Mucosa of gallbladder (tissue), 1 donor: ENCODE measurements at regions not wholly inside any gene's neighbourhood (a gene's known extent, or its start where the extent isn't known, plus 50 kb on each side); places are given as distances from the start of the nearest gene placed in this dataset.
A peak's percentile ranks its signal among the peaks of the same experiment; 100 is the strongest.

Experiments used
- DNase-seq: peaks from one replicate; pipeline ENCODE4 v3.0.0-alpha.2; 2020; ENCODE audit warnings: low spot score
- donor health status: DM: no; HTN: no; CAD: no.

DNA sequence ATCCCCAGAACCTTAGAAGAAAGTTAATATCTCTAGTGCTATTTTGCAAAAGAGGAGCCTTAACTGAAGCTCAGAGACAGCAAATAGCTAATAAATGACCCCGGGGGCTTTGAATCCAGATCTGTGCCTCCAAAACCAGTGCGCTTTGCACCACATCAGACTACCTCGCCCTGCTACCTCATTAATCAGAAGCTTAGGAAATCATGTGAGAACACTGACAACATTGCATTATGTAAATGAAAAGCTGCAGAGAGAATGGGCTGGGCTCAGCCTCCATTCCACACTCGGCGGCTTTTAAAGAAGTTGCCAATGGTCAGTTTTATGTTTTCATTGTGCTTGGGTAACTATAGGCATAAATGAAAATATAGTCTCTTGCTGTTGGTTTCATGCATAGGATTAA is 54.0 kb upstream of the STMND1 start:
- no peak for DNase-seq

DNA sequence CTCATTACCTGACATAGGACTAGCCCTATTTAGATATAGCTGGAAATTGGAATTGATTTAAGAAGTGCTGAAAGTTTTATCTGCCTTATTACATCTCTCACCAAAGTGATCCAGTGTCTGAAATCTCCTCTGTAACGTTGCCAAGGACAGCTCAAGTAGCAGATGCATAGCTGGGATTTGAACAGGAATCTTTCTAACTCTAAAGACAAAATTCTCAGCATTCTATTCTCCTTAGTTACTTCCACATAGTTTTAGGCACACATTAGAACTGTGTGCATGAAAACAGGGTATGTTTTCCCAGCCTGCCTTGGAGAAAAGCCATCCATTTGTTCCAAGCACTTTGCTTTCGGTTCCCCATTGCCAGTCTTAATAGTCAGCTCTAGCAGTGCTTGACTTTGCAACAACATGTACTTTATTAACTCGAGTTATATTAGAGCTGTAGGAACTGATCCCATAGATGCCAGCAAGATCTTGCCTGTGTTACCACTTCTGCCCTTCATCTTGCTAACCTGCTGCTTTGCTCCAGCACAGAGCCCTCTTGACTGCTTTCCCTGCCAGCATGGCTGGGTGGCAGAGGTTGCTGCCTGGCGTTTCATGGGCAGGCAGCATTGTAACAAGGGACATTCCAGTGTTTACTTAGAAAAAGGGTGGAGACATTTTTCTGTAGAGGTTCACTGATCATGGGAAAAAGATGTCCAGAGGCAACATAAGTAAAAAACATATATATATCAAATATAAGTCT is 56.1 kb upstream of the STMND1 start:
- no peak for DNase-seq

DNA sequence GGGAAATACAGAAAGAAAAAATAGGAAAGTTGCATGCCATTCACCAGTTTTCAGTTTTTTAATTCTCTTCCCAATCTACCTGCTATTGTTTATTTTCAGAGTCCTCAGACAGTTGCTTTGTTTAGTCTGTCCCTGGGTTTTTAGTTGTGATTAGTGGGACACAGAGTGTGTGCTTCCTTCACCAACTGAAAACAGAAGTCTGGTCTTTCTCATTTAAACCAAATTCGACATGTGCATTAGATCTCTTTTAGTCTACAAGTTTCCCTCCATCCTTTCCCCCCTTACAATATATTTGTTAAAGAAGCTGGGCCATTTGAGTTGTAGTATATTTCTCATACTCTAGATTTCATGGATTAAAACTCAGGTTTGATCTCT is 58.7 kb upstream of the STMND1 start:
- DNase-seq, result no peak

DNA sequence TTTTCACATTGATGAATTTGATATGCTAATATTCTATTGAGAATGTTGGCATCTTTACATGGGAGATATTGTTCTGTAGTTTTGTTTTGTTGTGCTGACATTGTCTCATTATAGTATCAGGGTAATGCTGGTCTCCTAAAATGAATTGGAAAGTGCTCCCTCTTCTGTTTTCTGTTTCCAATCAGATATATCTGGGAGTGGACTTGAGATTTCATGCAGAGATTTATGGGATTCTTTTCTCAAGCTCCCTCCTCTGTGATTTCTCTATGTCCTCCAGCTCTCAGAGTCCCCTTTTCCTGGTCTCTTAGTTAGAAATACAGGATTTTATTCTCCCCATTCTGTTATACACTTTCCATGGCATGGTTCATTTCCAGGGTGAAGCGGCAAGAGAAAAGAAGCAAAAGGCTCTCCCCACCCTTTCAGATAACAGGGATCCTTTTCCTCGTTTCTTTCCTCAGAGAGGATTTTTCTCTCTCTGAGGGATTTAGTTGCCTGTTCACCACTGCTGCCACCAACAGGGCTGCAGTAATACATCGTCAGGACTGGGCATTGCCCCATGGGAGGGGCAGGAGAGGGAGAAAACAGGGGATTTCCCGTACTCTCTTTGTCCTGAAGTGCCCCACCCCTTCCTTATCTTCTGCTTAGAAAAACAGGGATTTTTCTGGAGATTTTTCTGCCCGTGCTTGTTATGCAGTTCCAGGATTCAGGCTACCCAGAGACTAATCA is 59.3 kb upstream of the STMND1 start:
- DNase-seq, result peak; percentile 33

- DNase-seq, result no peak
These were observed 62.6 kb upstream of the STMND1 start for GRCh38 chr6:17039266-17039665.

- DNase-seq, result no peak
These were observed 63.5 kb upstream of the STMND1 start for GRCh38 chr6:17038316-17038715.

DNA sequence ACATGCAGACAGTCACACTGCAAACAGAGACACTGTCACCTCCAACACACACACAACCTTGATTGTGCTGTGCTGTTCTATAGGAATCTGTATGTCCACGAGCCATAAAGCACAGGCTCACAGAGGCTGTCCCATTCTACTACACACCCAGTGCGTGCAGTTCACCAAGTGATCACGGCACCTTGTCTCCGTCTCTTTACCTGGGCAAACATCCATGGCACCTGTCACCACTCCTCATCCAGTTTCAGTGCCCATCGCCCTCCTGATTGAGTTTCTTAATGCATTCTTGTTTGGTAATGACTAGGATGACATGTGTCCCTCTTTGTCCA is 65.8 kb upstream of the STMND1 start:
- no peak for DNase-seq

DNA sequence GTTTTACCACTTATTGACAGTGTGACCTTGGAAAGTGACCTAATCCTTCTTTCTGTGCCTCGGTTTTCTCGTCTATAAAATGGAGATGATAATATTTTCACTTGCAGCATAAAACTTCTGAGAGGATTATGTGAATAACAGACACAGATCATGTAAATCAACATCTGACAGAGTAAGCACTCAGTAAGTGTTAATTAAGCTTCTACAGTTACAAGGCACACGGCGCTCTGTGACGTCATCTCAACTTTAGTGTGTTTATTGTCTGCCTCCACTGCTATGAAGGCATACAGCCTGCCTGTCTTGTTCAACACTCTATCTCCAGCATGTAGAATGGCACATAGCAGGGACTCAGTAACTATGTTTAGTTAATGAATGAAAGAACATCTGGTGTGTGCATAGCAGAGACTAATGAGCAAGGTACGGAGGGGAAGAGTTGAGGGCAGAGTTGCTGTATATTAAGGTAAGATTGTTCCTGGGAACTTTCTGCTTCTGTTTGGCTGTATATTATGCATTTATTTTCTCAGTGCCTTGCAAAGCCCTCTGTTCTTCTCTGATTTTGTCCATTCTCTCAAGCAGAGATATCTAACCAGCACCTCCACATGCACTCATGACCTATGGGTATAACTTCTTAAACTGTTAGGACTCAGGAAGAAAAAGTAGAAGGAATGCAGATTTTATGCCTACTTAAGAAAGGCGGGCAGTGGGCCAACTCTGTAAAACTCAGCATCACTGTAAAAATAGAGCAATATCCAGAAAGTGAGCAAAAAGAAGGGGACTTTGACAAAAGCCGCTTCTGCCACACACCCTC is 66.4 kb upstream of the STMND1 start:
- no peak for DNase-seq

DNA sequence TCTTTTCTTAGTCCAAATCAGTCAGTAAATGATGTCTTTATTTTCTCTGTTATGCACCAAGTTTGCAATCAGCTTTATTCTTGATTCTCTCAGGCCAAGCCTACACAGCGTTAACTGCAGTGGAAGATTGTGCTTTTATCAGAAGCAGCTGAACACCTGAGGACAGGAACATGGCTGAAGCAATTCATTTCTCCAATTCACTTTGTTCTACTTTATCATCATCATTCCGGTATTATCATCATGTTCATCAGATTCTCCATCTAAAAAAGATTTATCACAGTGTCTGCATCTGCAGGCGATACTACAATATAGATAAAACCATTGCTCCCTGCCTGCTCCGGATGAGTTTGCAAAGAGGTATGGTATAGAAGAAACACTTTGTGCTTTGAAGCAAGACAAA is 68.1 kb upstream of the STMND1 start:
- no peak for DNase-seq

DNA sequence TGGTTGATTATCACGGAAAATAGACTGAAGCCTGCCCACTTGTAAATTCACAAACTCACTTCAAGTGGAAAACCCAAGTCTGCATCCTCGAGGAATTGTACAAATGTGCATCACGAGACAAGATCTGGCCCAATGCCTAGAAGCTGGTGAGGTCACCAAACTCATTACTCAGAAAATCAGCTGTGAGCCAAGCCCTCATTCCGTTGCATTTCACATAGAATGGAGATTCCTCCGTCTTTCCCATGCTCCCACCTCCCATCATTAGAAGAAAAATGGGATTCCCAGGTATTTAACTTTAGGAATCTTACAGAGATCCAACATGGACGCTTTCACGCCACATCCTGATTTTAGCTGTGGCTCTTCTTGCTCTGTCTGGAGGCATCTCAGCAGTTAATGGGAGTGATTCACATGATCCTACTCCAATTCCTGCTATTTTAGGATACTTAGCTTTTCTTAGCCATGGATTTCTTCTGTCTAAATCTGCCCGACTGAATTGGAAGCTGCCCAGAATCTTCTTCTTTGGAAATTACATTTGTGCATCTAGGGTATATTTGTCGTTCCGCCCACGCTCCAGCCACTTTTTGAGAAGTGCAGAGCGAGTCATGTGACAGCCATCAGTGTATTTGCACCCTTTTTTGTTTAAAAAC is 68.7 kb upstream of the STMND1 start:
- peak; percentile 89 for DNase-seq

DNA sequence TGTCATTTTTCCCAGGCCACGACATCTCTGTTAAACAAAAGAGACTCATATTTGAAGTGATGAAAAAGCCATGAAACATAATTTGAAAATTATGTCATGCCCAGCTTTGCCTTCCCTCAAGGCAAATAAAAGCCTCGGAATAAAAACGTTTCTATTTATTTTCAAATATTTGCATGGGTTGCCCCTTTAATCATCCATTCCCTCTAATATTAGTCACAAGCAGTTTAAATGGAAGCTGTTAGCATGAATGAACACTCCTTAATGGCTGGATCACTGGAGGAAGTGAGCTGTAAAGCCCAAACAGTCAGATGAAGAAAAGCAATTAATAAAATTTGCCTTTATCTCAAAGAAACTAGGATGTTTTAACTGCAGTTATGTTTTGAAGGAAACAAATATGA is 69.3 kb upstream of the STMND1 start:
- no peak for DNase-seq

DNA sequence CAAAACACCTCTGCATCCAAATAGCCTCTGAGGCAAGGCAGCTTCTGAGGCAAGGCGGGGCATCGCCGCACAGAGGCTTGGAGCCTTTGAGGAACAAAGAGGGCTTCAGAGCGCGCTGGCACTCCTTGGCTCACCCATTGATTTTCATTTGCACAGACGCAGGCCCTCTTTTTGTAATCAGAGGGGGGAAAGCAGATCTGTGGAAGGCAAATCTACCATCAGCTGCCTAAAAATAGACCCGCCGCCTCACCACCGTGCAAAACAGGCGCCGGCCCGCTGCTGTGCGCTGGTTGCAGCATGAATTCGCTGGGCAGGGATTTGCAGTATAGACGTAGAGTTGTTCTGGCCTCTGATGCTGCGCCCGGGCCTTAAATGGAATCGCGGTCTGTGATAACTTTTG is 69.9 kb upstream of the STMND1 start:
- no peak for DNase-seq

- DNase-seq, result no peak
These were observed 74.4 kb upstream of the STMND1 start for GRCh38 chr6:17027441-17027840.

GRCh38 chr6:17022604-17023003 is 79.2 kb upstream of the STMND1 start:
- no peak for DNase-seq

- DNase-seq, result no peak
These were observed 80.3 kb upstream of the STMND1 start for GRCh38 chr6:17021539-17021889.

GRCh38 chr6:17020889-17021538 is 80.8 kb upstream of the STMND1 start:
- no peak for DNase-seq

- DNase-seq, result no peak
These were observed 83.4 kb upstream of the STMND1 start for GRCh38 chr6:17018425-17018824.

DNA sequence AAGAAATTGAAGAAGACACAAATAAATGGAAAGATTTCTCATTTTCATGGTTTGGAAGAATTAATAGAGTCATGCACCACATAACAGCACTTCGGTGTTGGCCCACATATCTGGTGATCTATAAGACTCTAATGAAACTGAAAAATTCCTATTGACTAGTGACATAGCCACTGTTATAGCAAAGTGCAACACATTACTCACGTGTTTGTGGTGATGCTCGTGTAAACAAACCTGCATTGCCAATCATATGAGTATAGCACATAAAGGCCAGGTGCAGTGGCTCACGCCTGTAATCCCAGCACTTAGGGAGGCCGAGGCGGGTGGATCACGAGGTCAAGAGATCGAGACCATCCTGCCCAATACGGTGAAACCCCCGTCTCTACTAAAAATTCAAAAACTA is 84.4 kb upstream of the STMND1 start:
- DNase-seq, result no peak

DNA sequence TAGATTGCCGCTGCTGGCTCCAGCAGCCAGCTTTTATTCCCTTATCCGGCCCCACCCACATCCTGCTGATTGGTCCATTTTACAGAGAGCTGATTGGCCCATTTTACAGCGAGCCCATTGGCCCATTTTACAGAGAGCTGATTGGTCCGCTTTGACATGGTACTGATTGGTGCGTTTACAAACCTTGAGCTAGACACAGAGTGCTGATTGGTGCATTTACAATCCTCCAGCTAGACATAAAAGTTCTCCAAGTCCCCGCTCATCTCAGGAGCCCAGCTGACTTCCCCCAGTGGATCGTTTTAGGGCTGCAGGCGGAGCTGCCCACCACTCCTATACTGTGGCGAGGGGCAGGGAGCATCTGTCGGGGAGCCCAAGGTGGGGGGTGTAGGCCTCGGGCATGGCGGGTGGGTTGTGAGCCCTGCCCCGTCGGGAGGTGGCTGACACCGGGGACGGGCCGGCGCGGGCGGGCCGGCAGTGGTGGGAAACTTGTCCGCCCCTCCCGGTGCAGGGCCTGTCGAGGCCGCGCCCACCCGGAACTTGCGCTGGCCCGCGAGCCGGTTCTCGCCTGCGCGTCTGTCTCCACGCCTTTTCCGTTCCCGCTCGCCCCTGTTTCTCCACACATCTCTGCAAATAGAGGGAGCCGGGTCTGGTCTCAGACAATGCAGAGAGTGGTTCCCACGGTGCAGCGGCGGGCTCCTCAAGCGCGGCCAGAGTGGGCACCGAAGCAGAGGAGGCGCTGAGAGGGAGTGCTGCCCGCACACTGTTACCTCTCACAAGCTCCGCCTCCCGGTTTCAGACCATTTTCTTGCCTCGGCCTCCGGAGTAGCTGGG is 86.1 kb upstream of the STMND1 start:
- DNase-seq, result peak; percentile 14

DNA sequence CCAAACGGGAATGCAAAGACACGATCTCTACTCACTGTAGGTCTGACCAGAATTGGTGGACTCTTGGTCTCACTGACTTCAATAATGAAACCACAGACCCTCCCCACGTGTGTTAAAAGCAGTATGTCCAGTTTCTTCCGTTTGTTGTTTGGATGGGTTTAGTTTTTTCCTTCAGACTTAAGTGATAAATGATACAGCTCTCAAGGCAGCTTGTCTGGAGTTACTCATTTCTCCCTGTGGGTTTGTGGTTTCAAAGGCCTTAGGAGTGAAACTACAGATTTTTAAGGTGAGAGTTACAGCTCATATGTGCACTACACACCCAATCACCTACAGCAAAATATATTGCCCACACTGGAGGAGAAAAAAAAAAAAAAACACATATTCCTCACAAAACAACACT is 86.7 kb upstream of the STMND1 start:
- DNase-seq, result no peak

GRCh38 chr6:17013701-17014100 is 88.1 kb upstream of the STMND1 start:
- DNase-seq, result no peak
